ENCODE measurements at regions not wholly inside any gene's neighbourhood (a gene's known extent, or its start where the extent isn't known, plus 50 kb on each side); places are given as distances from the start of the nearest gene placed in this dataset.

DNA sequence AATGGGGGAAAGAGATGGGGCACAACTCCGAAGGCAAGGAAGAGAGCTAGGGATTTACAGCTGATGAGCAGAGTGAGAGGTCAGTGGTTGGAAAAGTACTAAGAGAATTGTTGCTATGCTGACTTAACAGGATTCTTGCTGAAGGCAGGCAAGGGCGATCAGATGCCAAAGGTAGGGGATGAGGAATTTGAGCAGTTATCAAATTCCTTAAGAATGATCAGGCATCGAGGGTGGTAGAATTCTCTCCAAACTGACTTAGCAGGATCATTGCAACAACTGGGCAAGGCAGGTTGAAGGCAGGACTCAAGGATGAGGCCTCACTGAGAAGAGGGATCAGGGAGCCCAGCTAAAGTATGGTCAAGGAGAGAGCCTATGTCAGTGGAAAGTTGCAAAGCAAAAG lies 171.0 kb downstream of the HSD17B3 start:
- H3K36me3 ChIP-seq (replicated peaks; ENCODE audit: control insufficient read depth, insufficient read depth, low read length), result no peaks in the 10 kb centered on the region
- no peaks in the 10 kb centered on the region for H3K27me3 ChIP-seq (ENCODE audit: control insufficient read depth, insufficient read depth, low read length)
- no peak overlapping the region for H3K4me3 ChIP-seq (ENCODE audit: insufficient read depth, low read depth, low read length)
- DNase-seq, result no peak

DNA sequence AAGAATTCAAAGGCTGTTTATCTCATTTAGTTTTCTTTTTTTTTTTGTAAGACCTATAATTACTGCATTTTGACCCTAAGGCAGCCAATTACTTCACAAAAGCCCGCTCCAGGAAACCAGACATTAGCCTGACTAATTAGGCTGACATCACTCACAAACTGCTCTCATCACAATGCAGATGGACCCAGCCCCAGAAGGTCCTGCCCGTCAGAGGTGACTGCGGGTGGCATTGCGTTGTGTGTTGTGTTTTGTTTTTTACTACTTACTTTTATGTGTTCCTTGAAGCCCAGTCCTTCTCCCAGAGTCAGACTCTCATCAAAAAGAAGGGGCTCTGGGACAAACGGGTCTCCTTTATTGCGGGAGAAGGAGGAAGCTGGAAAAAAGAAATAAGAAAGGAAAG lies 172.2 kb downstream of the HSD17B3 start:
- H3K27me3 ChIP-seq (ENCODE audit: control insufficient read depth, insufficient read depth, low read length), result no peaks in the 10 kb centered on the region
- H3K36me3 ChIP-seq (replicated peaks; ENCODE audit: control insufficient read depth, insufficient read depth, low read length), result no peaks in the 10 kb centered on the region
- no peak overlapping the region for H3K4me3 ChIP-seq (ENCODE audit: insufficient read depth, low read depth, low read length)
- DNase-seq, result peak; percentile 59

GRCh38 chr9:96128880-96129279 lies 173.1 kb downstream of the HSD17B3 start:
- Histone ChIP-seq H3K36me3 (replicated peaks; ENCODE audit: control insufficient read depth, insufficient read depth, low read length) (no peaks in the 10 kb centered on the region), H3K27me3 (ENCODE audit: control insufficient read depth, insufficient read depth, low read length) (no peaks in the 10 kb centered on the region), H3K4me3 (ENCODE audit: insufficient read depth, low read depth, low read length) (no peak overlapping the region)
- peak; percentile 41 for DNase-seq

GRCh38 chr9:96126321-96126881 lies 175.6 kb downstream of the HSD17B3 start:
- H3K27me3 ChIP-seq (ENCODE audit: control insufficient read depth, insufficient read depth, low read length), result no peaks in the 10 kb centered on the region
- peak; percentile 70 for DNase-seq
- H3K4me3 ChIP-seq (ENCODE audit: insufficient read depth, low read depth, low read length), result no peak overlapping the region
- no peaks in the 10 kb centered on the region for H3K36me3 ChIP-seq (replicated peaks; ENCODE audit: control insufficient read depth, insufficient read depth, low read length)

- DNase-seq, result no peak
- no peak overlapping the region for H3K4me3 ChIP-seq (ENCODE audit: insufficient read depth, low read depth, low read length)
- H3K36me3 ChIP-seq (replicated peaks; ENCODE audit: control insufficient read depth, insufficient read depth, low read length), result no peaks in the 10 kb centered on the region
- H3K27me3 ChIP-seq (ENCODE audit: control insufficient read depth, insufficient read depth, low read length), result no peaks in the 10 kb centered on the region
Measured at GRCh38 chr9:96125624-96126023, 176.4 kb downstream of the HSD17B3 start.

GRCh38 chr9:96122751-96123150 lies 179.2 kb downstream of the HSD17B3 start:
- Histone ChIP-seq H3K36me3 (replicated peaks; ENCODE audit: control insufficient read depth, insufficient read depth, low read length) (no peaks in the 10 kb centered on the region), H3K27me3 (ENCODE audit: control insufficient read depth, insufficient read depth, low read length) (no peaks in the 10 kb centered on the region), H3K4me3 (ENCODE audit: insufficient read depth, low read depth, low read length) (no peak overlapping the region)
- DNase-seq, result no peak

DNA sequence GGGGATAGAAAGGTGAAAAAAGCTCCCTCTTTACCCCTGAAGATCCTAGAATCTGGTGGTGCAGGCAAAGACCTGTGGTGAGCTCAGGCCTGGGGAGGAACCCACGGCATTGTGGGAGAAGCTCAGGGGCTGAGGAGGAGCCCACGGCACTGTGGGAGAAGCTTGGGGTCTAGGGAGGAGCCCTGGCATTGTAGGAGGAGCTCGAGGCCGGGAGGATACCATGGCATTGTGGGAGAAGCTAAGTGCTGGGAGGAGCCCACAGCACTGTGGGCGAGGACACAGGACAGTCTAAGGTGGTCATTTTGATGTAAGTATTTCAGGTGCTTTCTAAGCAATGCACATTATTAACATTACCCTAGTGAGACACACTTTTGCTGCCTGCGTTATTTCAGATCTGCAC lies 179.7 kb downstream of the HSD17B3 start:
- no peak for DNase-seq
- Histone ChIP-seq H3K27me3 (ENCODE audit: control insufficient read depth, insufficient read depth, low read length) (no peaks in the 10 kb centered on the region), H3K4me3 (ENCODE audit: insufficient read depth, low read depth, low read length) (no peak overlapping the region), H3K36me3 (replicated peaks; ENCODE audit: control insufficient read depth, insufficient read depth, low read length) (no peaks in the 10 kb centered on the region)

GRCh38 chr9:96121136-96121535 lies 180.8 kb downstream of the HSD17B3 start:
- H3K4me3 ChIP-seq (ENCODE audit: insufficient read depth, low read depth, low read length), result no peak overlapping the region
- H3K36me3 ChIP-seq (replicated peaks; ENCODE audit: control insufficient read depth, insufficient read depth, low read length), result no peaks in the 10 kb centered on the region
- H3K27me3 ChIP-seq (ENCODE audit: control insufficient read depth, insufficient read depth, low read length), result no peaks in the 10 kb centered on the region; the same call in 1 of the 2 replicates
- DNase-seq, result no peak

GRCh38 chr9:96117398-96118080 lies 184.4 kb downstream of the HSD17B3 start:
- no peaks in the 10 kb centered on the region; the same call in 1 of the 2 replicates for H3K27me3 ChIP-seq (ENCODE audit: control insufficient read depth, insufficient read depth, low read length)

GRCh38 chr9:96116275-96117064 lies 185.5 kb downstream of the HSD17B3 start:
- no peaks in the 10 kb centered on the region for H3K36me3 ChIP-seq (replicated peaks; ENCODE audit: control insufficient read depth, insufficient read depth, low read length)
- no peak for DNase-seq
- no peaks in the 10 kb centered on the region; the same call in 1 of the 2 replicates for H3K27me3 ChIP-seq (ENCODE audit: control insufficient read depth, insufficient read depth, low read length)
- H3K4me3 ChIP-seq (ENCODE audit: insufficient read depth, low read depth, low read length), result no peak overlapping the region

More at GRCh38 chr9:96117398-96118080, 184.4 kb downstream of the HSD17B3 start:
- DNase-seq, result no peak
- Histone ChIP-seq H3K36me3 (replicated peaks; ENCODE audit: control insufficient read depth, insufficient read depth, low read length) (no peaks in the 10 kb centered on the region), H3K4me3 (ENCODE audit: insufficient read depth, low read depth, low read length) (no peak overlapping the region)

- Histone ChIP-seq H3K4me3 (ENCODE audit: insufficient read depth, low read depth, low read length) (no peak overlapping the region), H3K36me3 (replicated peaks; ENCODE audit: control insufficient read depth, insufficient read depth, low read length) (no peaks in the 10 kb centered on the region), H3K27me3 (ENCODE audit: control insufficient read depth, insufficient read depth, low read length) (peaks cover 2% of the 10 kb centered on the region; the same call in 1 of the 2 replicates)
- no peak for DNase-seq
Measured at GRCh38 chr9:96115836-96116235, 186.1 kb downstream of the HSD17B3 start.

DNA sequence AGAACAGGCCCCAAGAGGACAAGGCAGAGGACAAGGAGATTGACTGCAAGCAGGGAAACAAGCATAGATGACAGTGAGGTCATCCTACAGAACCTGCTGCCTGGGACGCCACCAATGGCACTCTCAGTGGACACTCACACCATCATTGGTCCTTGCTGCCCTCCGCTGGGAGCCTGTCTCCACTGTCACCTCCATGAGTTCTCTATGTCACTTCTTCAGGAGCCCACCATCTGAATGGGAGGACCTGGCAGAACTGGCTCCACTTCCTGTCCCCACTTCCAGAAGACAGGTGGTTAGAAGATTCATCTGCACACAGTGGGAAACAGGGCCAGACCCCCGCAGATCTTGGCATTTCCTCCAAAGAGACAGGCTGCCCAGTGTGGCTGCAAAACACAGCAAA lies 188.9 kb downstream of the HSD17B3 start:
- no peaks in the 10 kb centered on the region for H3K36me3 ChIP-seq (replicated peaks; ENCODE audit: control insufficient read depth, insufficient read depth, low read length)
- DNase-seq, result no peak
- no peak overlapping the region for H3K4me3 ChIP-seq (ENCODE audit: insufficient read depth, low read depth, low read length)
- peaks cover 4% of the 10 kb centered on the region for H3K27me3 ChIP-seq (ENCODE audit: control insufficient read depth, insufficient read depth, low read length)

DNA sequence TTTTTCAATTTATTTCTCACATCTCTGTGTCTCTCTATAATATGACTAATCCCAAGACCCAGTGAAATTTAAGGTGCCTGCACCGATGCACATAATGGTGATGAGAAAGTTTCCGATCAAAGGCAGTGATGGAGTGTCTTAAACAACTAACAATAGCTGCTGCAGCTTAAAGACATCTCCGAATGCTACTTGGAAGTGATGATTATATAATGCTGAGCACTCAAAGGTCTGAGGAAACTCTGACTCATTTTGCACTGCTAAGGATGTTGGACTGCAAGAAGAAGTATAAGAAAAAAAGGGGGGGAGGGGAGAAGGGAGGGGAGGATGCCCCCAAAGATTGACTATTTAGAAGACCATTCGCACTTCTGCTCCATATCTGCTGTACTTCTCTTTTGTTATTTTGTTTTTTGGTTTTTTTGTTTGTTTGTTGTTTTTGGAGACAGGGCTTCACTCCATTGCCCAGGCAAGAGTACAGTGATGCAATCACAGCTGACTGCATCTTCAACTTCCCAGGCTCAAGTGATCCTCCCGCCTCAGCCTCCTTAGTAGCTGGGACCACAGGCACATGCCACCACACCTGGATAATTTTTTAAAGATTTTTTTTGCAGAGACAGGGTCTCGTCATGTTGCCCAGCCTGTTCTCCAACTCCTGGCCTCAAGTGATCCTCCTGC lies 192.2 kb downstream of the HSD17B3 start:
- no peak for DNase-seq
- Histone ChIP-seq H3K36me3 (replicated peaks; ENCODE audit: control insufficient read depth, insufficient read depth, low read length) (no peaks in the 10 kb centered on the region), H3K27me3 (ENCODE audit: control insufficient read depth, insufficient read depth, low read length) (peaks cover 4% of the 10 kb centered on the region), H3K4me3 (ENCODE audit: insufficient read depth, low read depth, low read length) (no peak overlapping the region)

DNA sequence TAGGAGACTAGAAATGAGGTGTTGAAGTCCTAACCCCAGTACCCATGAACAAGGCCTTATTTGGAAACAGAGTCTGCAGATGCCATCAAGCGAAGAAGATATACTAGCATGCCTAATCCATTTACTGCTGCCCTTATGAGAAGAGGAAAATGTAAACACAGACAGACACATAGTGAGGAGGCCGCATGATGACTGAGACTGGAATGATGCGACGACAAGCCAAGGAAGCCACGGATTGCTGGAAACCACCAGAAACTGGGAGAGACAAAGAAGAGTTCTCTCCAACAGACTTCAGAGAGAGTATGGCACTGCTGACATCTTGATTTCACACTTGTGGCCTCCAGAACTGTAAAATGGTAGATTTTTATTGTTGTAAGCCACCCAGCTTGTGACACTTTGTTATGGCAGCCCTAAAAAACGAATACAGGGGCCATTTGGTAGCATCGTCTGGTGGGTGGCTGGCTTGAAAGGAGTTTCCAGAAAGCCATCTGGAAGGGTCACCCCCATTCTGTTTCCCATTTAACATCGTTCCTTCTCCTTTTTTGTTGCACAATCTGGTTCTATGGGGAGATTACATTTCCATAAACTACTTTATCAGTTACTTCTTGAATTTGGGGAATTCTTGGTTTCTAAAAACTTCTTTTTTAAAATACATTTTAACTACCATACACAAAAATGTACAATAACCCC lies 193.1 kb downstream of the HSD17B3 start:
- peaks cover 4% of the 10 kb centered on the region for H3K27me3 ChIP-seq (ENCODE audit: control insufficient read depth, insufficient read depth, low read length)
- no peak for DNase-seq
- H3K4me3 ChIP-seq (ENCODE audit: insufficient read depth, low read depth, low read length), result no peak overlapping the region
- no peaks in the 10 kb centered on the region for H3K36me3 ChIP-seq (replicated peaks; ENCODE audit: control insufficient read depth, insufficient read depth, low read length)
